NAMALWA (cell line): ENCODE measurements at regions not wholly inside any gene's neighbourhood (a gene's known extent, or its start where the extent isn't known, plus 50 kb on each side); places are given as distances from the start of the nearest gene placed in this dataset.
A peak's percentile ranks its signal among the peaks of the same experiment; 100 is the strongest.

Source experiments
- DNase-seq: peaks from one replicate; pipeline ENCODE4 v3.0.0-alpha.2; 2015; ENCODE audit warnings: low spot score

DNA sequence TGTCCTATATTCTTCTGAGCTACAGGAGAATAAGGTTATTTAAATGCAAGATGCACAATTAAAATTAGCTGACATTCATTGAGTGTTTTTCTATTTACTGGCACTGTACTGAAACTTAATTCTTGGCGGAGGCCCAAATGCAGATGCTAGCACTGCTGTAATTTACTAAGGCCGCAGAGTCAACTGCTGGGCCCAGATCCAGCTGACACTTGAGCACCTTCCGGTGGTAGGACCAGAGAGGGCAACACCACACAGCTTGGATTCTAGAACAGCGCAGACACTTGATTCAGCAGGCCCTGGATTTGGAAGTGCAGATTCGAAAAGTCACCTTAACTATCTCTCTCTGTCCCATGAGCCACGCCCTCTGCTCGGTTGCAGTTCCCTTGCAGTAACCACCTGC is 228.6 kb upstream of the TMEM72 start:
- no peak for DNase-seq

DNA sequence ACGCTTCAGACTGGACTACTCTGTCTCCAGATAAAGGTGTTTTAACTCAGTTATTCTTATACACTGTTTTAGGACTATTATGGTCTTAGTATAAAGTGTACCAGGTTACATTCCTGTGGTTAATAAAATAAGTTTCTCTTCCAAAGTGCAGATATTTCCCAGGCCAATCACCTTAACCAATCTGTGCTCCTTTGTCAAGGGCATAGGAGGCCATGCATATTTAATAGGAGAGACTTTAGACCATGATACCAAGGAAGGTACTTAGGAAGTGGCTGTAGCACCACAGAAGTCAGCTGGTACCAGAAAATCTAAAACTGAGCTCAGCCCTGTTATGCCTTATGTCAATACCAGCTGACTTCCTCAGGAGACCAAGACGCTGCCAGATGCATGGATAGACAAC is 226.5 kb upstream of the TMEM72 start:
- no peak for DNase-seq

DNA sequence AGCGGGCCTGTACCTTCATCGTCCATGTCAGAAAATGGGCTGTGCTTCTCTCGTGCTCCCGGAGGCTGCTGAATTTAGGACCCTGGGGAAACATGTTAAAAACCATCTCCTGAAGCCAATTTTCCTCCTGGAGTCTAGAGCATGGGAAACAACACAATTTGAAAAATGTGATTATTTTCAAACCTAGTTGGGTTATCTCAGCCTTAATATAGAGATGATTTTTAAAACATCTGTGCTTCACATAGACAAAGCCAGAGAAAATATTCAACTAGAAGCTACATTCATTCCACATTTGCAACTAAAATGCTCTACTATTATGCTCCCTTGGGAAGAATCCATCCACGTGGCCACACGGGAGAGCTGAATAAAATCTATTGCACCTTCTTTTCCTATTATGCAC is 225.9 kb upstream of the TMEM72 start:
- no peak for DNase-seq

DNA sequence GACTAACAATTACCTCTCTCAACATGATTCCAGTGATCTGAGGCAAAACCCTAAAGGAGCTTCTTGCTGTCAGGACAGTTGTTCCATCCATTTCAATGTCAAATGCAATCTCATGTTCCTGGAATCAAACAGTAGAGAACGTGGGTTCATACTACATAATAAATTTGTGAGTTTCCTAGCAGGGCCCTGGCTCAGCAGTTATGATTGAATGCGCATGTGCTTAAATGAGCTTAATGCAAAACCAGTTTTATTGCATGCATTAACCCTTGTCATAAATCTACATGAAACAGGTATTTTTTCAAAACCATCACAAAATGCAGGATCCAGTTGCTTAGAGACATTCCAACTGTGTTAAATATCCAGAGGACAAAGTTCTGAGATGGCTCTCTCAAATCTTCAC is 225.4 kb upstream of the TMEM72 start:
- DNase-seq: no peak

DNA sequence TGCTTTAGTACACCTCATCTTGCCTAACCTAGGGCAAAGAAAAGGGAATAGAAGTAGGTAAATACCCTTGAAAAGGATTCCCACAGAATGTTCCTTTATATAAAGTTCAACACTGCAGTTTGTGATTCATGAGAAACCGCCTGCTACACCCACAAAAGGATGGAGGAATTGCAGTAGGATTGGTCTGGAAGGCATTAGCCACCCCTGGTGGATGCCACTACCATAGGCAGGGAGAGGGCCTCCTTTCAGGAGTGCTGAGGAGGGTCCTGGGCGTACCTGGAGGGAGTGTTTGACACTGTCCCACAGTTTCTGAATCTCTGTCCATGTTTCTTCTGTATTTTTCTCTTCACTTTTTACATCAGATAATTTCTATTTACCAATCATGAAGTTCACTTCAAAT is 221.8 kb upstream of the TMEM72 start:
- no peak for DNase-seq

DNA sequence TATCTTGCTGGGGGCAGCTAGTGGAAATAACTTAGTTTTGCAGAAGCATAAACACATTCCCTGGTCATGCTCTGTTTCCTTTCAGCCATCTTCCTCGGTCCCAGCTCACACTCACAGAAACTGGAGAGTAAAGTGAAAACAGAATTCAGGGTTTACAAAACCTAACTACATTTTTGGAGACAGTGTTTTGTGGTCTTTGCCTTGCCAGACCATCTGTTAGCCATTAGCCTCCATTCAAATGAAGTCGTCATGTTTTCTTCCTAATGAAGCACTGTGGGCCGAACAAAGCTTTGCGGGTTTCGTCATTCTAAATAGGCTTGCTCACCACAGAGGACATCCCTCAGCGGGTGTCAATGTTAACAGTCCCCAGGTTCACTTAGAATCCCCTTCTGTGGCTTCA is 214.6 kb upstream of the TMEM72 start:
- DNase-seq: no peak

DNA sequence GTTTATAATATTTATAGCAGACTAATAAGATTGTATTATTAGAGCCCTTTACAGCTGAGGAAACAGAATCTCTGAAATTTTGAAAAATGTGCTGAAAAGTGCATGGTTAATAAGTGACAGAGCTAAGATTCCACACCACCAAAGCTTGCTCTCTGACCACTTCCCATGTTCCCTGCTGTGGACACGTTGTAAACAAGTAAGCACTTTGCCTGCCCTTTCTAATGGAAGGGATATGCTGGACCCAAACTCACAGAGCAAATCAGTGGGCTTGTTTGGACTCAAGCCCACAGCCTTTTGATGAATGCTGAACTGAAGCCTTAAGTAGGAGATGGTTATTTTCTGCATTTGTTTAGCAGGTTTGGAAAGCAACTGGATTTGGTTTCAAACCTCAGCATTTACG is 214.0 kb upstream of the TMEM72 start:
- no peak for DNase-seq

DNA sequence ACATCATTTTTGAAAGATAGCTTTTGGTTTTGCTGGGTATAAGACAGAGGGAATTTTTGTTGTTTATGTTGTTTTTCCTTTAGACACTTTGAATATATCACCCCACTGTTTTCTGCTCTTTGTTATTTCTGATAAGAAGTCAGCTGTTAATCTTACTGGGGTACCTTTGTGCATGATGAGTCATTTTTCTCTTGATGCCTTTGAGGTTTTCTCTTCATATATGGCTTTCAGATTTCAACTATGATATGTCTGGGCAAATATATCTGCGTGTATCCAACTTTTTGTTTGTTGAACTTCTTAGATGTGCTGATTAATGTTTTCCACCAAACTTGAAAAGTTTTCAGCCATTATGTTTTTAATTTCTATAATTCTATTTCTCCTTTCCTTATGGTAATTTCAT is 208.6 kb upstream of the TMEM72 start:
- no peak for DNase-seq

DNA sequence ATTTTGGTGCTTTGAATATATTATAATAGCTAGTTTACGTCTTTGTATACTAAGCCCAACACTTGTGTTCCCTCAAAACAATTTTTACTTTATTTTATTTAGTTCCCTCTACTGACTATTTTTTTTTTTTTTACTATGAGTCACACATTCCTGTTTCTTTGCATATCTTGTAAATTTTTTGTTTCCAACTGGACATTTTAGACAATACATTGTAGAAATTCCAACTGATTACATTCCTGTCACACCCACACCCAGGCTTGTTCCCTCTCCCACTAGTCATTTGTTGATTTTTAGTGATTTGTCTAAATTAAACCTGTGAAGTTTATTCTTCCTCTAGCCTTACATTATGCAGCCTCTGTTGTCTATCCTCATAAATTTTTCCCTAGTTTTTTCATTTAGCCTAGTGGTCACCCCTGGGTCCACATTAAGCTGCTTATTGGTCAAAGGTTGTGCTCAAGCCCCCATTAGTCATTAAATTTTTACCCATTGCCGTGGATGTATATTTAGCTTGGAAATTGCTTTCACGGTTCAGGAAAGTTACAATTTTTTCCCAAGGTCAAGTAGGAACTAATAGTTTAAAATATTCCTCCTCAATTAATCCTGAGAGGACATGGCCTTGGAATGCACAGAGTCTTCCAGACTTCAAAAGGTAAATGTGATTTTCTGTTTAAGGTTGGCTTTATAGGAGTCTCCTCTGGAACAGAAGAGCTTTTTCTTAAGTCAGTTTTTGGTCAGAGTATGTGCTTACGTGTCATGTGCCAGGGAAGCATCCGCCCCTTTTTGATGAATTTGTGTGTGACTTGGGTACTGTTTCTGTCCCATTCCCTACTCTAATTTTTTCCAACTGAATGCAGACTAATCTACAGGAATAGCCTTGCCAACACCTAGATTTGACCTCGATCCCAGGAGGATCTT is 207.6 kb upstream of the TMEM72 start:
- no peak for DNase-seq

DNA sequence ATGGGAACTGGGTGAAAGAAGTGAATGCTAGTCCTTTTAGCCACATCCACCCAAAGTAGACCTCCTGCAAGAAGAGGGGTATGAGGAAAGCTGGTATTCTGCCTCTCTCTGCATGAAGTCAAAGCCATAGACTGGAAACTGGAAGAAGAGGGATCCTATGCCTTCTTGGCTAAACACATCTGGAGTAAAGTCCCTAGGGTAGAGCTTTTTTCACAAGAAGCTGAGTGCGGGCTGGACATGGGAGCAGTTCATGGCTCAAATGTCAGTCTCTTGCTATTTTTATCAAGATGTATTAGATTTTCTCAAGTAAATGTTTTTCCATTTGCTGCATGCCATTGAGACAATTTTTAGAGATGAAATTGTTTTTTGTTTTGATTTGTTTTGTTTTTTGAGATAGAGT is 206.5 kb upstream of the TMEM72 start:
- DNase-seq: no peak

DNA sequence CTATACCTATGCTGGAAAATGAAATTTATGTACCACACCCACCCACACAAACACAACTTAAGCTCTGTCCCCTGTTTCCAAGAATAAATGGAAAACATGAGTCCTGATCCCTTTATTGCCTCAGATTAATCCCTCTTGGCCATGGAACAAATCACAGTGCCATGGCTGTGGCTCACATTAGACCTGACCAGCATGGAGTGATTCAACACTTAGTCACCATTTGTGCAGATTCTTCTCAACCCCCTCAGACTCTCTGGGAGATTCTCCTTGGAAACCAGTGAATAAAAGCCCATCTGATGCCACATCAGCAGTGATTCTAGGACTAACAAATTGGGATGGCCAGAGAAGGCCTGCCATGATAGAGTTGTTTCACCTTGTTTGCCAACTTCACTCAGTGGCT is 204.4 kb upstream of the TMEM72 start:
- DNase-seq: no peak

DNA sequence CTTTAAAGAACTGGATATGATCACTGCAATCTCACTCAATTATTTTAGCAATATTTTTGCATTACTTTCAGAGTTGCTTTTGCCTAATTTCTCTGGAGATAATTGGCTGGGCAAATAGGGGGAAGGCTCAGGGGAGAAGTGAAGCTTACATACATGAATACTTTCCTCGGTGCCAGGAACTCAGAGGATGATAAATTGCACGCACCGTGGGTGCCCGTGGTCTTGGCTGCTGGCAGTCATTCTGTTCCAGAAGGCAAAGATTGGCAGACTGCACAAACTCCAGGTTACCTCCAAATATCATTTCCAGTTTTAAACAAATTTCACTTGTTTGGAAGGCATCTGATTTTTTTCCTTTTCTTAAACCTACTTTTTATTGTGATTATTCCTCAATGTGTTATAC is 197.8 kb upstream of the TMEM72 start:
- no peak for DNase-seq

DNA sequence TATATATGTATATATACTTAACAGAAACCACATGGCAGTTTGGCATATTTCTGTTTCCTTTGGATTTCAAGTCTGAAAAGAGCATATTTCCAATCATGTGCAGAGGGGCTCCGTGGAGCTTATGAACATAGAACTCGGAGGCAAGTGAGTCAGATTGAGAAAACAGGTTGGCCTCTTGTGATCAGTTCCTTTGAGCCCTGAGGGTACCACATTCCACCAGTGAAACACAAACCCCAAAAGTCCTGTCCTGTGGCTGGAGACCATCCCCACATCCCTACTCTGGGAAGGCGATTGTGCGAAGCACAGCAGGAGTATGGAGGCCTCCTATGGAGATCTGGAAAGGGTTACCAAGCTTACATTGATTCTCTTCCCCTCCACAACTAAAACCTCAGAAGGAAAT is 196.7 kb upstream of the TMEM72 start:
- no peak for DNase-seq

DNA sequence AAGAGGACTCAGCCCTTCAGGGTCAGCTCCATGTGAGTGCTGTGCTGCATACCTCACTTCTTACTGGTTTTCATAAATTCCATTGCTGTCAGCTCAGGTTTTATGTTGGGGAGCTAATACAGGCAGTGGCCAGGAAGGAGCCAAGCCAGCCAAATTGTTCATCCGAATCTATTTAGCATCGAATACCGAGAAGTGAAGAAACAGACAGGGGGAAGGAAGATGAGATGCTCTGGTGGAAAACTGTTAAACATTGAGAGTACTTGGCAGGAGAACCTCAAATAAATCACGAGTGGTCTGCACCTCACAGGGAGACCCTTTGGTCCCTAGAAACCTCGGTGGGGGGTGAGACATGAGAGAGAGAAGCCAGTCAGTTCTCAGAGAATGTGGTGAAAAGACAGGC is 196.0 kb upstream of the TMEM72 start:
- no peak for DNase-seq

DNA sequence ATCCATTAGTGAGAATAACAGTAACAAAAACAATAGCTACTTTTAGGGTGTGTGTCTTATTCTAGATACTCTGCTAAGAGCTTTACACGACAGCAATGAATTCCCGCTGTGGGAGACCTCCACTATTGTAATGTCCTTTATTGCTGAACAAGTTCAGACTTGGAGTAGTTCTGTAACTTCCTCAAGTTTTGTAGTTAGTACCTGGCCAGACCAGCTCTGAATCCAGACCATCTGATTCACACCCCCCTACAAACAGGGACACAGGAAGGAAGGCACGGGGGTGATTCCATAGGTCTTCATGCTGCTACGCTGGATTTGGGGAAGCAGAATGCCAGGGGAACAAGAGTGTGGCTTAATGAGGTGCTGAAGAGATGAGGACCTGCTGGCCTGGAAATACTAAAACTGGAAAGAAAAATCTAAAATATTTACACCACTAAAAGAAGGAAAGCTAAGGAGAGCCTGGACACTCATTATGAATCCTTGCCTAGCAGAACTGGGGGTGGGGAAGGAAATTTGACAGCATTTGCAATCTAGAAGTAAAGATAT is 194.6 kb upstream of the TMEM72 start:
- no peak for DNase-seq

DNA sequence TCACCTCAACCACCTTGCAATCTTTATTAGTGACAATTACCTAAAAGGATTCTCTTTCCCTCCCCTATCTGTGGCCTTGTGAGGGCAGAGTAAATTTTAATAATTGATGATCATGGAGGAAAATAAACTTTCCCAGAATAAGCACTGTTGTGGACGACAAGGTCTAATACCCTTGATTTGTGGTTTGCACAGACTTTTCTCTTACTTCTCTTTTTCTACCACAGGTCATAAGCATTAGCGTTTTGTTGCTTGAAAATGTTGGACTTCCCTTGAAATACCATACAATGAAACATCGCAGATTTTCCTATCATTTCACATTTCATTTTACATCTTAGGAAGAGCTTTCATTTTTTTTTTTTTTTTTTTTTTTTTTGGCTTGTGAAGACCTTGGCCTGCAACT is 188.1 kb upstream of the TMEM72 start:
- DNase-seq: no peak

DNA sequence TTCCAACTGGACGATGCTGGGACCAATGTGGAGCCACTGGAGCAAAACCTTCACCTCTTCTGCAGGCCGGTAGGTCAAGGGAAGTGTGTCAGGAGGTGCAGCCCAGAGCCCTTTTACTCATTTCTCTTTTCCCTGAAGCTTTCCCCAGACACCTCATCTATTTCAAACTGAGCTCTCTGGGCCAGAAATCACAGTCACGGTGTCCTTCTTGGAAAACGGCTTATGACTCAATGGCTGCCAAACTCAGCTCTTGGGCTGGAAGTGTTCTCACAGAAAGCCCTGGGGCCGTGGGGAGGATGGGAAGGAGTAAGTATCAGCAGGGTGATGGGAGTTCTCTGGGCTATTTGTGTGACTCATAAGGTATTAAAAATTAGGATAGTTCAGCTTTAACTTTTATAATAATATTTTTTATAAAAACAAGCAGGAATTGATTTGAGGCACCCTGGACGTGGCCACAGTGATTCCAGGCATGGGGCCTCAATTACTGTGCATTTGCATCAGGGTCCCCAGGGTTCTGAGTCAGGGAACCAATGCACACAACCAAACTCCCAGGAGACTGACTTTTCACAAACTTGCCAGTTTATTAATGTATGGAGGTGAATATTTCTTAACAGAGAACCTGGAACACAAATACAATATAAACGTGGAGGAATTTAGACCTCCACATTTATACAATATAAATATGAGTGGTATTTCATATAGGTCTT is 187.4 kb upstream of the TMEM72 start:
- DNase-seq: no peak

DNA sequence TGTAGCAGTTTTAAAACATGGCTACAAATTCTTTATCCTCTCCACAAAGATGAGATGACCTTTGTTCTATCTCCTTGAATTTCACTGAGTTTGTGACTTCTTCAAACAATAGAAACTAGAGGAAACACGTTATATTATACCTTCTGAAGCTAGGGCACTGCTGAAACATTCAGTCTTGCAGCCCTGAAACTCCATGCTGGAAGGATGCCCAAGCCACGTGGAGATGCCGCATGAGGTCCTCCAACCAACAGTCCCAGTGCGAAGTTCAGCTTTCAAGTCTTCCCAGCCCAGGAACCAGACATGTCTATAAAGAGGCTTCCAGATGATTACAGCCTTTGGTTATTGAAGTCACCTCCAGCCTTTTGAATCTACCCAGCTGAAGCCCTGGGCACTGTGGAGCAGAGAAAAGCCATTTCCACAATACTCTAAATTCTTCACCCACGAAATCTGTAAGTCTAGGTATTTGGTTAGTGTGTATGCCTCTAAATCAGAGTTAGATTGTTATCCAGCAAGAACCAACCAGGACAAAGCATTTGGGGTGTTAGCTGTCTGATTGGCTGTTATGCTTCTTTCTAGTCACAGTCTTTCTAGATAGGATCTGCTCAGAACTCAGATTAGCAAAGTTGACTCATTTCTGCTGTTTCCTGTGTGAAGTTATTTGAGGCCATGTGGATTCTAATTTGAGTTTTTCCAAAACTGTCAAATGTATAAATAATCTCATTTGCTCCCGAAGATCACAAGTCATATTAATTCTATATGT is 186.5 kb upstream of the TMEM72 start:
- no peak for DNase-seq

DNA sequence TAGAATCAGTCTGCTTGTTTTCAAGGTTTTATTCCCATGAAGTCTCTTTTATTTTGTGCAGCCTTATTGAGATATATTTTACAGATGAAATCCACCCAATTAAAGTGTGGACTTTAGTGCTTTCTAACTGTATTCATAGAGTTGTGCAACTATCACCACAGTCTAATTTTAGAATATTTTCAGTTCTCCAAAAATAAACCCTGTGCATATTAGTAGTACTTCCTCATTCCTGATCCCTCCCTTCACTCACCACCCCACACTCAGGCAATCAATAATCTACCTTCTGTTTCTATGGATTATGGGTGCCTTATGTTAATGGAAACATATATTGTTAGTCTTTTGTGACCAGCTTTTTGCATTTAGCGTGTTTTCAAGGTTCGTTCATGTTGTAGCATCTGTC is 185.7 kb upstream of the TMEM72 start:
- DNase-seq: peak; percentile 30

DNA sequence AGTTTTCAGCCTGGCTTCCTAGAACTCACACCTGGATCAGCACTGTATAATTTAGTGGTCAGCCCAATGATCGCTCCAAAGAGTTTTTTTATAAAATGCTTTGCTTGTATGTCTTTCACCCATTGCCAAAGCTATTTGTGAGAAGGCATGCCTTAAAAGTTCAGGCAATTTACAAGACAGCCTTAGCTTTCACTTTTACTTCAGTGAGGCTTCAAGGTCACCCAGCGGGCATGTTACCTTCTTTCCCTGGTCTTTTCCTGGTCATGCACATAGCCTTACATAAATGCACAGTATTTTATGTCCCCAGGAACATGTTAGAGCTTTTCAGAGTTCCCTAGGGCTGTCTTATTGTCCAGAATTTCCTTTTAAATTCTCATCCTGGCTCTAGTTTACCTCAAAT is 179.9 kb upstream of the TMEM72 start:
- DNase-seq: no peak

DNA sequence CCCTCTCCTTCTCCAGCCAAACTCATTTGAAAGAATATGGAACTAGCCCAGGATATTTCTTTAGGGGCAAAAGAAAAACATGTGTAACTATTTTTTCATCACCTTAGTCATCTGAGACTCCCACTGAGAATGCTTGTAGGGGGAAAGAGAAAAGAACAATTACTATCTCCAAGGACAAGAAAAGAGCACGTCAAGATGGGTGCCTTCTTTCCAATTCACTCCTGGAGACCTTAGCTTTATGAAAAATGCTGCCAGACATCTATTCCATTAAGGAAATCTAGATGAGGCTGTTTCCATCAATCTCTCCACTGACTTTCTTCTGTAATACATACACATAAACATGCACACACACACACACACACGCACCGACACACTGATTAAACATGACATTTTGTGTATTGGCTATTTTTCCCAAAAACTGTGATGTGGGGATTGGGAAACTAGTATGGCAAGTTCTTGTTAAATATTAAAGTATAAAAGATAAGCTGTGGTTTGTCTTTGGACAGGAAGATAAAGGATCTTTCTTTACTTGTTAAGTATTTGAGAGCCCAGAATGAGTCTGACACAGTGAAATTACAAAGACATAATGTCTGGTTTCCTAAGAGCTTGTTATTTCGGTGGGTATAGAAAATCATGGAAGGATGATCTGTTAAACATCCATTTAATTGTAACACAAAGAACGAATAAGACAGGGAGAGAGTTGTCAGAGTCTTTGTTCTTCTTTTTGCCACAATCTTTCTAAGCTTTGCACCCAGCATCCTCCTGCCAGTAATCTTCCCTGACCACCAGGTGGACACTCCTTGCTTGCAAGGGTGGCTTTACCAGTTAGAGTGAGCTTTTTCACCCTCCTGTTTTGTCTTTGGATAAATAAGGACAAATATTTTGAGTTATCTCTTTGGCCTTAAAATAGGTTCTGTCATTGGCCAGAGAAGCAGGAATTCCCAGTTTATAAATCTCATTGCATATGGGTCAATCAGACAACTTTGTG is 177.3 kb upstream of the TMEM72 start:
- peak; percentile 23 for DNase-seq
